ENCODE measurements at regions not wholly inside any gene's neighbourhood (a gene's known extent, or its start where the extent isn't known, plus 50 kb on each side); places are given as distances from the start of the nearest gene placed in this dataset.

GRCh38 chr9:660227-660626 is 181.3 kb upstream of the DMRT1 start:
- no peak for TF ChIP-seq CTCF (conservative IDR thresholded peaks at IDR 0.05; ENCODE audit: low read depth, low read length)
- TF ChIP-seq EZH2 (IDR thresholded peaks at IDR 0.05; ENCODE audit: low read length, unreplicated experiment) = no peak
